ENCODE measurements at regions not wholly inside any gene's neighbourhood (a gene's known extent, or its start where the extent isn't known, plus 50 kb on each side); places are given as distances from the start of the nearest gene placed in this dataset.

DNA sequence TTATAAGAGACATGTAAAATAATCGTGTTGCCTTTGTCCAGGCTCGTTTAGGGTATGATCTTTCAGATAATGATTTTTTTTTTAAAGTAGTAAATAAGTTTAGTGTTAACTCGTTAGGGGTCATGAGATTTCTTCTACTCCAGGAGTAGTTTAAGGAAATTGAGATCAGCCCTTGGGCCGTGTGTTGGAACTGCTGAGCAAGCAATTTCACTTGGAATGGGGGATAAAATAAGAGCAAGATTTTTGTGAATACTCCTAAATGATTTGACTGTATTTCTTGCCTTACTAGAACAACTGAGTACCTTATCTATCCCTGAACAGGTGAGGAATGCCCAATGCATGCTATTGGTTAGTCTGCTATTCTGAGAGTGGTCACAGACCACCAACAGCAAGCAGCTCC, 102.2 kb upstream of the SERPINE2 start:
- H3K27me3 Mint-ChIP-seq (ENCODE audit: low read depth), result no peaks in the 10 kb centered on the region
- Histone ChIP-seq H4K91ac (ENCODE audit: insufficient read length, low read depth, low read length) (no peak overlapping the region), H2BK20ac (ENCODE audit: low read depth, low read length, poor library complexity, severe bottlenecking) (no peak overlapping the region)

More for the DNA sequence above, 102.2 kb upstream of the SERPINE2 start:
- H3K14ac ChIP-seq (ENCODE audit: insufficient read depth, low read length), result no peak overlapping the region
- H3K27me3 ChIP-seq (ENCODE audit: insufficient read depth, low read length), result no peaks in the 10 kb centered on the region
- no peak overlapping the region for H2BK15ac ChIP-seq (ENCODE audit: low read depth, low read length)
- H3K9ac ChIP-seq (ENCODE audit: extremely low read depth, insufficient read length, low read length), result no peak overlapping the region
- no peaks in the 10 kb centered on the region for H3K79me2 ChIP-seq (ENCODE audit: insufficient read depth, low read length)
- H3K23me2 ChIP-seq (ENCODE audit: insufficient read length, low read depth, low read length, poor library complexity, severe bottlenecking), result no peaks in the 10 kb centered on the region
- Mint-ChIP-seq H3K27ac (no peak overlapping the region), H3K36me3 (ENCODE audit: insufficient read depth in 1 of 3, low read depth in 3 of 3) (no peaks in the 10 kb centered on the region), H3K4me3 (no peak overlapping the region), H3K9me3 (no peaks in the 10 kb centered on the region; a peak in 1 of 5 replicates), H3K4me1 (0 out of 4 replicates have a peak, but pooled peaks cover 0 to 2% of the 10 kb centered on the region in 2 experiments)
- H3K18ac ChIP-seq (ENCODE audit: insufficient read length, low read depth, low read length), result no peak overlapping the region
- no peak overlapping the region for H3K56ac ChIP-seq (ENCODE audit: insufficient read length, low read depth, low read length)
- no peak overlapping the region for H3K4me2 ChIP-seq (ENCODE audit: insufficient read depth, insufficient read length, low read length)
- H3K23ac ChIP-seq (ENCODE audit: insufficient read length, low read depth, low read length), result no peak overlapping the region
- no peak overlapping the region for H2AK5ac ChIP-seq (ENCODE audit: insufficient read length, low read length)
- H2BK12ac ChIP-seq (ENCODE audit: insufficient read length, low read depth, low read length), result no peak overlapping the region
- no peak overlapping the region for H3K4ac ChIP-seq (ENCODE audit: low read depth, low read length)
- no peak overlapping the region for H2BK120ac ChIP-seq (ENCODE audit: low read depth, low read length, poor library complexity, severe bottlenecking)
- H4K8ac ChIP-seq (replicated peaks; ENCODE audit: insufficient read length, low read depth, low read length), result no peak overlapping the region
- H3K27ac ChIP-seq (ENCODE audit: insufficient read length, low read depth, low read length), result no peak overlapping the region
- H4K5ac ChIP-seq (ENCODE audit: insufficient read length, low read depth, low read length), result no peak overlapping the region
- no peak overlapping the region for H2AFZ ChIP-seq (ENCODE audit: low read length)
- no peaks in the 10 kb centered on the region for H4K20me1 ChIP-seq (ENCODE audit: control insufficient read depth, insufficient read depth, insufficient read length)
- no peak overlapping the region for H3T11ph ChIP-seq (ENCODE audit: low read length)
- TF ChIP-seq, protein P1, sequence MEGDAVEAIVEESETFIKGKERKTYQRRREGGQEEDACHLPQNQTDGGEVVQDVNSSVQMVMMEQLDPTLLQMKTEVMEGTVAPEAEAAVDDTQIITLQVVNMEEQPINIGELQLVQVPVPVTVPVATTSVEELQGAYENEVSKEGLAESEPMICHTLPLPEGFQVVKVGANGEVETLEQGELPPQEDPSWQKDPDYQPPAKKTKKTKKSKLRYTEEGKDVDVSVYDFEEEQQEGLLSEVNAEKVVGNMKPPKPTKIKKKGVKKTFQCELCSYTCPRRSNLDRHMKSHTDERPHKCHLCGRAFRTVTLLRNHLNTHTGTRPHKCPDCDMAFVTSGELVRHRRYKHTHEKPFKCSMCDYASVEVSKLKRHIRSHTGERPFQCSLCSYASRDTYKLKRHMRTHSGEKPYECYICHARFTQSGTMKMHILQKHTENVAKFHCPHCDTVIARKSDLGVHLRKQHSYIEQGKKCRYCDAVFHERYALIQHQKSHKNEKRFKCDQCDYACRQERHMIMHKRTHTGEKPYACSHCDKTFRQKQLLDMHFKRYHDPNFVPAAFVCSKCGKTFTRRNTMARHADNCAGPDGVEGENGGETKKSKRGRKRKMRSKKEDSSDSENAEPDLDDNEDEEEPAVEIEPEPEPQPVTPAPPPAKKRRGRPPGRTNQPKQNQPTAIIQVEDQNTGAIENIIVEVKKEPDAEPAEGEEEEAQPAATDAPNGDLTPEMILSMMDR (conservative IDR thresholded peaks at IDR 0.05), result no peak
- H3K4me1 ChIP-seq (ENCODE audit: insufficient read depth, low read length), result no peaks in the 10 kb centered on the region
- no peak for DNase-seq
- H2BK5ac ChIP-seq (ENCODE audit: insufficient read length, low read length), result no peak overlapping the region
- H3K79me1 ChIP-seq (ENCODE audit: insufficient read depth, low read depth, low read length, poor library complexity, severe bottlenecking), result no peaks in the 10 kb centered on the region
- no CpG with 5 or more reads among the region's 4 CpGs for WGBS (ENCODE audit: extremely low coverage, insufficient read length, low lambda C conversion rate)
- H3K9me3 ChIP-seq (ENCODE audit: control insufficient read depth, low read depth, low read length), result no peaks in the 10 kb centered on the region

Measured in H9 (cell line).